ENCODE measurements at regions not wholly inside any gene's neighbourhood (a gene's known extent, or its start where the extent isn't known, plus 50 kb on each side); places are given as distances from the start of the nearest gene placed in this dataset.
"Not testable (repeated sequence)": the region's sequence is repeated elsewhere in the genome, so short reads cannot be mapped to it uniquely, and the experiment has no call there.

- no peak for DNase-seq (ENCODE audit: low spot score)
- H3K4me1 Mint-ChIP-seq (ENCODE audit: low read depth) = no peaks in the 10 kb centered on the region
- H3K4me3 Mint-ChIP-seq (ENCODE audit: low read depth) = no peak overlapping the region
- peaks cover 15% of the 10 kb centered on the region for H3K27me3 Mint-ChIP-seq (ENCODE audit: low read depth)
- intact Hi-C loops (cut with micrococcal nuclease) = loop anchor here (2.0 kb wide), 1 partner anchor 389 kb away; no protein-coding TSS in a partner anchor
- no peaks in the 10 kb centered on the region for H3K36me3 Mint-ChIP-seq (ENCODE audit: low read depth)
- H3K9me3 Mint-ChIP-seq = no peaks in the 10 kb centered on the region
- no peak overlapping the region for H3K27ac Mint-ChIP-seq
Measured at GRCh38 chr4:112031712-112032328, 113.4 kb upstream of the FAM241A start.

- H3K27ac Mint-ChIP-seq = no peak overlapping the region
- DNase-seq (ENCODE audit: low spot score) = no peak
- no peaks in the 10 kb centered on the region for H3K36me3 Mint-ChIP-seq (ENCODE audit: low read depth)
- no peaks in the 10 kb centered on the region for H3K4me1 Mint-ChIP-seq (ENCODE audit: low read depth)
- no peaks in the 10 kb centered on the region for H3K9me3 Mint-ChIP-seq
- intact Hi-C loops (cut with micrococcal nuclease) = no loop called here
- H3K27me3 Mint-ChIP-seq (ENCODE audit: low read depth) = peaks cover 13% of the 10 kb centered on the region
- H3K4me3 Mint-ChIP-seq (ENCODE audit: low read depth) = no peak overlapping the region
Measured at GRCh38 chr4:112036886-112037285, 108.4 kb upstream of the FAM241A start.

GRCh38 chr4:112038861-112039260, 106.4 kb upstream of the FAM241A start:
- intact Hi-C loops (cut with micrococcal nuclease) = no loop called here
- no peaks in the 10 kb centered on the region for H3K36me3 Mint-ChIP-seq (ENCODE audit: low read depth)
- H3K9me3 Mint-ChIP-seq = no peaks in the 10 kb centered on the region
- no peak overlapping the region for H3K27ac Mint-ChIP-seq
- peaks cover 10% of the 10 kb centered on the region for H3K27me3 Mint-ChIP-seq (ENCODE audit: low read depth)
- no peaks in the 10 kb centered on the region for H3K4me1 Mint-ChIP-seq (ENCODE audit: low read depth)
- no peak overlapping the region for H3K4me3 Mint-ChIP-seq (ENCODE audit: low read depth)
- no peak for DNase-seq (ENCODE audit: low spot score)

GRCh38 chr4:112049119-112049518, 96.1 kb upstream of the FAM241A start:
- not testable (repeated sequence) for H3K27me3 Mint-ChIP-seq (ENCODE audit: low read depth)

GRCh38 chr4:112053825-112054350, 91.4 kb upstream of the FAM241A start:
- no peak for DNase-seq (ENCODE audit: low spot score)
- peaks cover 6% of the 10 kb centered on the region for H3K27me3 Mint-ChIP-seq (ENCODE audit: low read depth)
- no peaks in the 10 kb centered on the region for H3K9me3 Mint-ChIP-seq
- H3K4me3 Mint-ChIP-seq (ENCODE audit: low read depth) = no peak overlapping the region
- intact Hi-C loops (cut with micrococcal nuclease) = no loop called here
- H3K4me1 Mint-ChIP-seq (ENCODE audit: low read depth) = peaks cover 3% of the 10 kb centered on the region
- no peaks in the 10 kb centered on the region for H3K36me3 Mint-ChIP-seq (ENCODE audit: low read depth)
- H3K27ac Mint-ChIP-seq = no peak overlapping the region

More at GRCh38 chr4:112049119-112049518, 96.1 kb upstream of the FAM241A start:
- H3K27ac Mint-ChIP-seq; intact Hi-C loops (cut with micrococcal nuclease); H3K4me3 Mint-ChIP-seq (ENCODE audit: low read depth); H3K36me3 Mint-ChIP-seq (ENCODE audit: low read depth); DNase-seq (ENCODE audit: low spot score); H3K9me3 Mint-ChIP-seq; H3K4me1 Mint-ChIP-seq (ENCODE audit: low read depth): not testable (repeated sequence)

- Mint-ChIP-seq H3K4me3 (ENCODE audit: low read depth) (no peak overlapping the region), H3K27ac (no peak overlapping the region), H3K36me3 (ENCODE audit: low read depth) (no peaks in the 10 kb centered on the region), H3K4me1 (ENCODE audit: low read depth) (peaks cover 3% of the 10 kb centered on the region), H3K27me3 (ENCODE audit: low read depth) (peaks cover 6% of the 10 kb centered on the region), H3K9me3 (no peaks in the 10 kb centered on the region)
- intact Hi-C loops (cut with micrococcal nuclease) = no loop called here
- no peak for DNase-seq (ENCODE audit: low spot score)
Measured at GRCh38 chr4:112055100-112055499, 90.2 kb upstream of the FAM241A start.

- Mint-ChIP-seq H3K4me3 (ENCODE audit: low read depth) (no peak overlapping the region), H3K27ac (no peak overlapping the region), H3K27me3 (ENCODE audit: low read depth) (peaks cover 11% of the 10 kb centered on the region), H3K36me3 (ENCODE audit: low read depth) (no peaks in the 10 kb centered on the region), H3K4me1 (ENCODE audit: low read depth) (peaks cover 3% of the 10 kb centered on the region), H3K9me3 (no peaks in the 10 kb centered on the region)
- intact Hi-C loops (cut with micrococcal nuclease) = no loop called here
- no peak for DNase-seq (ENCODE audit: low spot score)
Measured at GRCh38 chr4:112057470-112057869, 87.8 kb upstream of the FAM241A start.

GRCh38 chr4:112058433-112058832, 86.8 kb upstream of the FAM241A start:
- no peaks in the 10 kb centered on the region for H3K36me3 Mint-ChIP-seq (ENCODE audit: low read depth)
- H3K4me3 Mint-ChIP-seq (ENCODE audit: low read depth) = no peak overlapping the region
- no peaks in the 10 kb centered on the region for H3K9me3 Mint-ChIP-seq
- intact Hi-C loops (cut with micrococcal nuclease) = no loop called here
- H3K27ac Mint-ChIP-seq = no peak overlapping the region
- H3K4me1 Mint-ChIP-seq (ENCODE audit: low read depth) = peaks cover 3% of the 10 kb centered on the region
- peaks cover 11% of the 10 kb centered on the region for H3K27me3 Mint-ChIP-seq (ENCODE audit: low read depth)
- no peak for DNase-seq (ENCODE audit: low spot score)

GRCh38 chr4:112060212-112060611, 85.0 kb upstream of the FAM241A start:
- no peak overlapping the region for H3K27ac Mint-ChIP-seq
- H3K9me3 Mint-ChIP-seq = no peaks in the 10 kb centered on the region
- no peaks in the 10 kb centered on the region for H3K36me3 Mint-ChIP-seq (ENCODE audit: low read depth)
- H3K4me1 Mint-ChIP-seq (ENCODE audit: low read depth) = peaks cover 3% of the 10 kb centered on the region
- H3K4me3 Mint-ChIP-seq (ENCODE audit: low read depth) = no peak overlapping the region
- peaks cover 10% of the 10 kb centered on the region for H3K27me3 Mint-ChIP-seq (ENCODE audit: low read depth)
- DNase-seq (ENCODE audit: low spot score) = no peak
- intact Hi-C loops (cut with micrococcal nuclease) = no loop called here

- Mint-ChIP-seq H3K4me3 (ENCODE audit: low read depth) (no peak overlapping the region), H3K36me3 (ENCODE audit: low read depth) (no peaks in the 10 kb centered on the region), H3K9me3 (no peaks in the 10 kb centered on the region), H3K27ac (no peak overlapping the region), H3K4me1 (ENCODE audit: low read depth) (peaks cover 3% of the 10 kb centered on the region), H3K27me3 (ENCODE audit: low read depth) (peaks cover 10% of the 10 kb centered on the region)
- no peak for DNase-seq (ENCODE audit: low spot score)
- intact Hi-C loops (cut with micrococcal nuclease) = no loop called here
Measured at GRCh38 chr4:112061207-112061817, 83.9 kb upstream of the FAM241A start.

- Mint-ChIP-seq H3K36me3 (ENCODE audit: low read depth) (no peaks in the 10 kb centered on the region), H3K27me3 (ENCODE audit: low read depth) (peaks cover 17% of the 10 kb centered on the region), H3K4me1 (ENCODE audit: low read depth) (no peaks in the 10 kb centered on the region), H3K9me3 (no peaks in the 10 kb centered on the region), H3K27ac (no peak overlapping the region), H3K4me3 (ENCODE audit: low read depth) (no peak overlapping the region)
- no peak for DNase-seq (ENCODE audit: low spot score)
- intact Hi-C loops (cut with micrococcal nuclease) = no loop called here
Measured at GRCh38 chr4:112063260-112063659, 82.0 kb upstream of the FAM241A start.

- Mint-ChIP-seq H3K27me3 (ENCODE audit: low read depth) (peaks cover 26% of the 10 kb centered on the region), H3K27ac (no peak overlapping the region), H3K4me1 (ENCODE audit: low read depth) (peaks cover 2% of the 10 kb centered on the region), H3K4me3 (ENCODE audit: low read depth) (no peak overlapping the region), H3K36me3 (ENCODE audit: low read depth) (no peaks in the 10 kb centered on the region), H3K9me3 (peaks cover 3% of the 10 kb centered on the region)
- no peak for DNase-seq (ENCODE audit: low spot score)
- intact Hi-C loops (cut with micrococcal nuclease) = no loop called here
Measured at GRCh38 chr4:112069110-112069509, 76.1 kb upstream of the FAM241A start.

GRCh38 chr4:112073181-112073580, 72.1 kb upstream of the FAM241A start:
- Mint-ChIP-seq H3K27me3 (ENCODE audit: low read depth) (peaks cover 19% of the 10 kb centered on the region), H3K27ac (no peak overlapping the region), H3K9me3 (peaks cover 3% of the 10 kb centered on the region), H3K36me3 (ENCODE audit: low read depth) (no peaks in the 10 kb centered on the region), H3K4me3 (ENCODE audit: low read depth) (no peak overlapping the region), H3K4me1 (ENCODE audit: low read depth) (peaks cover 2% of the 10 kb centered on the region)
- intact Hi-C loops (cut with micrococcal nuclease) = no loop called here
- no peak for DNase-seq (ENCODE audit: low spot score)

Data from activated T-helper 2 cell treated with anti-CD3 and anti-CD28 coated beads, Interferon-gamma antibody, Interleukin-2, Interleukin-4, amounts not matched to agents 10 μg/mL and 5 μg/mL and 100 μg/mL, durations not matched to agents 14 hours and 24 hours and 36 hours (primary cell).